ENCODE measurements at regions not wholly inside any gene's neighbourhood (a gene's known extent, or its start where the extent isn't known, plus 50 kb on each side); places are given as distances from the start of the nearest gene placed in this dataset.

DNA sequence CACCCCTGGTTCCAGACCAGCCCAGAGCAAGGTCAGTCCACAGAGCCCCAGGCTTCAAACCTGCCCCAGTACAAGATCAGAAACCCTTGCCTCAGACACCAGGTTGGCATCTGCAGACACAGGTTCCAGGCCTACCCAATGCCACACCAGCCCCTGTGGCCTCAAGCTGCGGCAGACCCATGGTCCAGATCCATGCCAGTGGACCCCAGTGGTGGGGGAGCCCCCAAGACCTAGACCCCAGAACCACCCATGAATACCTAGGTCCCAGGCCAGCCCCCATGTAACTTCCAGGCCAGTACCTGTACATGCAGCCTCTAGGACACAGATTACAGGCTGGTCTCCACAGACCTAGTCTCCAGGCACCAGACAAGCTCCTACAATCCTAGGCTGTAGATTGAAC is 1019.3 kb downstream of the JRKL start:
- no peak overlapping the region for H3K4me3 ChIP-seq
- H3K36me3 ChIP-seq = no peaks in the 10 kb centered on the region
- no peaks in the 10 kb centered on the region for H3K27me3 ChIP-seq
- intact Hi-C loops (cut with DNase I; ENCODE audit: low total_unique reads) = no loop called here
- H3K4me1 ChIP-seq = no peaks in the 10 kb centered on the region
- H3K9me3 ChIP-seq = peaks cover 6 to 17% (median 14%) of the 10 kb centered on the region in 3 donors
- no peak for TF ChIP-seq CTCF (IDR thresholded peaks at IDR 0.05)
- DNase-seq = no peak
- no peak overlapping the region for H3K27ac ChIP-seq

GRCh38 chr11:97414801-97415200 is 1025.0 kb downstream of the JRKL start:
- Histone ChIP-seq H3K36me3 (no peaks in the 10 kb centered on the region), H3K27ac (no peak overlapping the region), H3K4me3 (no peak overlapping the region), H3K27me3 (no peaks in the 10 kb centered on the region), H3K4me1 (no peaks in the 10 kb centered on the region), H3K9me3 (peaks cover 0 to 9% (median 3%) of the 10 kb centered on the region in 3 donors)
- no peak for TF ChIP-seq CTCF (IDR thresholded peaks at IDR 0.05)
- no peak for DNase-seq
- intact Hi-C loops (cut with DNase I; ENCODE audit: low total_unique reads) = no loop called here

- intact Hi-C loops (cut with DNase I; ENCODE audit: low total_unique reads) = no loop called here
- Histone ChIP-seq H3K4me3 (no peak overlapping the region), H3K9me3 (no peaks in the 10 kb centered on the region), H3K36me3 (no peaks in the 10 kb centered on the region), H3K27ac (no peak overlapping the region), H3K4me1 (no peaks in the 10 kb centered on the region), H3K27me3 (no peaks in the 10 kb centered on the region)
- no peak for TF ChIP-seq CTCF (IDR thresholded peaks at IDR 0.05)
- DNase-seq = no peak
These were observed 1029.9 kb downstream of the JRKL start for GRCh38 chr11:97419729-97420128.

- no peaks in the 10 kb centered on the region for H3K9me3 ChIP-seq
- DNase-seq = no peak
- H3K36me3 ChIP-seq = no peaks in the 10 kb centered on the region
- no peaks in the 10 kb centered on the region for H3K27me3 ChIP-seq
- H3K4me1 ChIP-seq = no peaks in the 10 kb centered on the region
- intact Hi-C loops (cut with DNase I; ENCODE audit: low total_unique reads) = no loop called here
- H3K4me3 ChIP-seq = no peak overlapping the region
- no peak for TF ChIP-seq CTCF (IDR thresholded peaks at IDR 0.05)
- no peak overlapping the region for H3K27ac ChIP-seq
These were observed 1038.5 kb downstream of the JRKL start for GRCh38 chr11:97428247-97428790.

GRCh38 chr11:97430877-97431276 is 1041.1 kb downstream of the JRKL start:
- Histone ChIP-seq H3K36me3 (no peaks in the 10 kb centered on the region), H3K4me3 (no peak overlapping the region), H3K27ac (no peak overlapping the region), H3K27me3 (no peaks in the 10 kb centered on the region), H3K4me1 (no peaks in the 10 kb centered on the region), H3K9me3 (no peaks in the 10 kb centered on the region)
- no peak for TF ChIP-seq CTCF (IDR thresholded peaks at IDR 0.05)
- intact Hi-C loops (cut with DNase I; ENCODE audit: low total_unique reads) = no loop called here
- no peak for DNase-seq

- Histone ChIP-seq H3K4me1 (no peaks in the 10 kb centered on the region), H3K27ac (no peak overlapping the region), H3K27me3 (no peaks in the 10 kb centered on the region), H3K9me3 (no peaks in the 10 kb centered on the region), H3K36me3 (no peaks in the 10 kb centered on the region), H3K4me3 (no peak overlapping the region)
- TF ChIP-seq CTCF (IDR thresholded peaks at IDR 0.05) = no peak
- no peak for DNase-seq
- intact Hi-C loops (cut with DNase I; ENCODE audit: low total_unique reads) = no loop called here
These were observed 1043.1 kb downstream of the JRKL start for GRCh38 chr11:97432926-97433325.

Data from tibial artery (tissue), 4 donors.